NOMO-1 (cell line): ENCODE measurements at regions not wholly inside any gene's neighbourhood (a gene's known extent, or its start where the extent isn't known, plus 50 kb on each side); places are given as distances from the start of the nearest gene placed in this dataset.

ENCODE experiments used
- DNase-seq, 2 experiments: peaks; one replicate each; lab custom pipeline; 2025; ENCODE audit not compliant: unreplicated experiment in 2 of 2; lab: John Stamatoyannopoulos, UW

- no peak for DNase-seq
Measured at GRCh38 chr6:97668716-97669115, 385.7 kb upstream of the MMS22L start.

- no peak for DNase-seq
Measured at GRCh38 chr6:97669191-97670031, 386.4 kb upstream of the MMS22L start.

- DNase-seq: no peak
Measured at GRCh38 chr6:97674802-97675201, 391.8 kb upstream of the MMS22L start.

- no peak for DNase-seq
Measured at GRCh38 chr6:97677626-97678025, 394.6 kb upstream of the MMS22L start.

- DNase-seq: no peak
Measured at GRCh38 chr6:97687916-97688315, 404.9 kb upstream of the MMS22L start.

GRCh38 chr6:97689078-97689754, 406.2 kb upstream of the MMS22L start:
- no peak for DNase-seq

- no peak for DNase-seq
Measured at GRCh38 chr6:97697456-97697855, 414.4 kb upstream of the MMS22L start.

GRCh38 chr6:97701801-97702200, 418.8 kb upstream of the MMS22L start:
- DNase-seq: no peak

- no peak for DNase-seq
Measured at GRCh38 chr6:97702248-97702647, 419.2 kb upstream of the MMS22L start.

- no peak for DNase-seq
Measured at GRCh38 chr6:97703661-97704060, 420.6 kb upstream of the MMS22L start.

GRCh38 chr6:97705568-97705967, 422.6 kb upstream of the MMS22L start:
- no peak for DNase-seq

- DNase-seq: no peak
Measured at GRCh38 chr6:97712751-97713150, 429.7 kb upstream of the MMS22L start.

GRCh38 chr6:97714772-97715171, 431.8 kb upstream of the MMS22L start:
- DNase-seq: no peak

- no peak for DNase-seq
Measured at GRCh38 chr6:97717086-97717485, 434.1 kb upstream of the MMS22L start.

- DNase-seq: no peak
Measured at GRCh38 chr6:97726378-97726777, 443.4 kb upstream of the MMS22L start.

GRCh38 chr6:97732045-97732444, 449.0 kb upstream of the MMS22L start:
- DNase-seq: no peak

GRCh38 chr6:97757575-97757974, 474.6 kb upstream of the MMS22L start:
- DNase-seq: no peak

- no peak for DNase-seq
Measured at GRCh38 chr6:97765461-97765860, 482.4 kb upstream of the MMS22L start.

- DNase-seq: no peak
Measured at GRCh38 chr6:97771372-97771771, 488.4 kb upstream of the MMS22L start.

- no peak for DNase-seq
Measured at GRCh38 chr6:97775012-97775411, 492.0 kb upstream of the MMS22L start.

GRCh38 chr6:97778290-97779038, 495.4 kb upstream of the MMS22L start:
- DNase-seq: no peak
